ENCODE measurements at regions not wholly inside any gene's neighbourhood (a gene's known extent, or its start where the extent isn't known, plus 50 kb on each side); places are given as distances from the start of the nearest gene placed in this dataset.

- peak overlapping the region; percentile 4 for H3K4me3 Mint-ChIP-seq
- H3K27me3 Mint-ChIP-seq = no peaks in the 10 kb centered on the region
- peaks cover 15% of the 10 kb centered on the region for H3K36me3 Mint-ChIP-seq
- peak overlapping the region; percentile 82 for H3K27ac Mint-ChIP-seq
- no peak for TF ChIP-seq CTCF (conservative IDR thresholded peaks at IDR 0.05)
- H3K9me3 Mint-ChIP-seq = peaks cover 4% of the 10 kb centered on the region
- DNase-seq (ENCODE audit: extremely low spot score, unreplicated experiment) = no peak
- peaks cover 50% of the 10 kb centered on the region for H3K4me1 Mint-ChIP-seq (ENCODE audit: unreplicated experiment)
Observed at GRCh38 chr1:232538224-232538942, 91.5 kb downstream of the SIPA1L2 start.

- peaks cover 48% of the 10 kb centered on the region for H3K4me1 Mint-ChIP-seq (ENCODE audit: unreplicated experiment)
Observed at GRCh38 chr1:232534552-232535517, 95.1 kb downstream of the SIPA1L2 start.

GRCh38 chr1:232533328-232533727, 96.6 kb downstream of the SIPA1L2 start:
- peaks cover 47% of the 10 kb centered on the region for H3K4me1 Mint-ChIP-seq (ENCODE audit: unreplicated experiment)

More at GRCh38 chr1:232534552-232535517, 95.1 kb downstream of the SIPA1L2 start:
- no peak for DNase-seq (ENCODE audit: extremely low spot score, unreplicated experiment)
- Mint-ChIP-seq H3K36me3 (peaks cover 24% of the 10 kb centered on the region), H3K27me3 (no peaks in the 10 kb centered on the region), H3K9me3 (peaks cover 11% of the 10 kb centered on the region), H3K27ac (no peak overlapping the region), H3K4me3 (no peak overlapping the region)
- TF ChIP-seq CTCF (conservative IDR thresholded peaks at IDR 0.05) = no peak

GRCh38 chr1:232532901-232533300, 97.0 kb downstream of the SIPA1L2 start:
- peaks cover 44% of the 10 kb centered on the region for H3K4me1 Mint-ChIP-seq (ENCODE audit: unreplicated experiment)
- DNase-seq (ENCODE audit: extremely low spot score, unreplicated experiment) = no peak
- H3K27ac Mint-ChIP-seq = peak overlapping the region; percentile 7
- no peaks in the 10 kb centered on the region for H3K27me3 Mint-ChIP-seq
- no peak for TF ChIP-seq CTCF (conservative IDR thresholded peaks at IDR 0.05)
- H3K9me3 Mint-ChIP-seq = peaks cover 10% of the 10 kb centered on the region
- no peak overlapping the region for H3K4me3 Mint-ChIP-seq
- peaks cover 20% of the 10 kb centered on the region for H3K36me3 Mint-ChIP-seq

More at GRCh38 chr1:232533328-232533727, 96.6 kb downstream of the SIPA1L2 start:
- no peak for TF ChIP-seq CTCF (conservative IDR thresholded peaks at IDR 0.05)
- Mint-ChIP-seq H3K27ac (no peak overlapping the region), H3K9me3 (peaks cover 11% of the 10 kb centered on the region), H3K36me3 (peaks cover 20% of the 10 kb centered on the region), H3K4me3 (no peak overlapping the region), H3K27me3 (no peaks in the 10 kb centered on the region)
- no peak for DNase-seq (ENCODE audit: extremely low spot score, unreplicated experiment)

- peaks cover 40% of the 10 kb centered on the region for H3K4me1 Mint-ChIP-seq (ENCODE audit: unreplicated experiment)
- H3K4me3 Mint-ChIP-seq = no peak overlapping the region
- H3K36me3 Mint-ChIP-seq = peaks cover 17% of the 10 kb centered on the region
- TF ChIP-seq CTCF (conservative IDR thresholded peaks at IDR 0.05) = no peak
- DNase-seq (ENCODE audit: extremely low spot score, unreplicated experiment) = no peak
- H3K9me3 Mint-ChIP-seq = peaks cover 7% of the 10 kb centered on the region
- no peaks in the 10 kb centered on the region for H3K27me3 Mint-ChIP-seq
- peak overlapping the region; percentile 51 for H3K27ac Mint-ChIP-seq
Observed at GRCh38 chr1:232531291-232531690, 98.6 kb downstream of the SIPA1L2 start.
